A673 (cell line): ENCODE measurements at regions not wholly inside any gene's neighbourhood (a gene's known extent, or its start where the extent isn't known, plus 50 kb on each side); places are given as distances from the start of the nearest gene placed in this dataset.

Experiments used
- EZH2 ChIP-seq: fragments of 200-600 bp; sonication (generic); IDR thresholded peaks from 2 replicates; pipeline ENCODE4 v1.6.1; 2017; ENCODE audit warnings: borderline replicate concordance, low read depth, mild to moderate bottlenecking, mixed read lengths, antibody characterized with exemption, low read length; ENCODE audit not compliant: poor library complexity, severe bottlenecking
- TF ChIP-seq, protein P1 (sequence below): fragments of 300-800, 200-600 bp; sonication (generic); conservative IDR thresholded peaks from 2 replicates; pipeline ENCODE4 v1.5.1; 2017; ENCODE audit warnings: low read depth, mild to moderate bottlenecking, antibody characterized with exemption, low read length, moderate library complexity, mixed read lengths

DNA sequence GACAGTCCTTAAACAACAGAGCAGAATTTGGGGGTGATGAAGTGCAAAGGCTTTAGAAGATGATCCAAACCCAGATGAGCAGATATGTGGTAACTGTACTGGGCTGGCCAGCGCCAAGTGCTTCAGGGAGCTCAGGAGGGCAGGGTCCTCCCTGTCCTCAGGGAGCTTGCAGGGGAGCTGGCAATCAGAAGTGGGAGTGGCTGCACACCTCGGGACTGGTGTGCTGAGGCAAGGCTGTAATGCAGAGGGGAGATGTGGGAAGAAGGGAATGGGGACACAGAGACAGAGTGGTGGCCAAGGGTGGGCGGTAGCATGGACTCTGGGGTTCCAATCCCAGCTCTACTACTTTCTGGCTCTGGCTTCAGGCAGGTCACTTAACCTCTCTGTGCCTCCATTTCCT is 235.6 kb upstream of the NCAM1 start:
- TF ChIP-seq, protein P1, sequence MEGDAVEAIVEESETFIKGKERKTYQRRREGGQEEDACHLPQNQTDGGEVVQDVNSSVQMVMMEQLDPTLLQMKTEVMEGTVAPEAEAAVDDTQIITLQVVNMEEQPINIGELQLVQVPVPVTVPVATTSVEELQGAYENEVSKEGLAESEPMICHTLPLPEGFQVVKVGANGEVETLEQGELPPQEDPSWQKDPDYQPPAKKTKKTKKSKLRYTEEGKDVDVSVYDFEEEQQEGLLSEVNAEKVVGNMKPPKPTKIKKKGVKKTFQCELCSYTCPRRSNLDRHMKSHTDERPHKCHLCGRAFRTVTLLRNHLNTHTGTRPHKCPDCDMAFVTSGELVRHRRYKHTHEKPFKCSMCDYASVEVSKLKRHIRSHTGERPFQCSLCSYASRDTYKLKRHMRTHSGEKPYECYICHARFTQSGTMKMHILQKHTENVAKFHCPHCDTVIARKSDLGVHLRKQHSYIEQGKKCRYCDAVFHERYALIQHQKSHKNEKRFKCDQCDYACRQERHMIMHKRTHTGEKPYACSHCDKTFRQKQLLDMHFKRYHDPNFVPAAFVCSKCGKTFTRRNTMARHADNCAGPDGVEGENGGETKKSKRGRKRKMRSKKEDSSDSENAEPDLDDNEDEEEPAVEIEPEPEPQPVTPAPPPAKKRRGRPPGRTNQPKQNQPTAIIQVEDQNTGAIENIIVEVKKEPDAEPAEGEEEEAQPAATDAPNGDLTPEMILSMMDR = no peak
- TF ChIP-seq EZH2 = no peak
